SK-MEL-5 (cell line): ENCODE measurements at regions not wholly inside any gene's neighbourhood (a gene's known extent, or its start where the extent isn't known, plus 50 kb on each side); places are given as distances from the start of the nearest gene placed in this dataset.
A peak's percentile ranks its signal among the peaks of the same experiment; 100 is the strongest.
"Not testable (repeated sequence)": the region's sequence is repeated elsewhere in the genome, so short reads cannot be mapped to it uniquely, and the experiment has no call there.

Source experiments
- DNase-seq: peaks from one replicate; pipeline ENCODE4 v3.0.0-alpha.2; 2016; ENCODE audit warnings: low read depth, low spot score
- in situ Hi-C: cut with HindIII; loops from 2 replicates; pipeline ENCODE4 v1.10.0; 2016; ENCODE audit warnings: low sequenced_read_pairs, high pct_unique_total_duplicates, low pct_unique_long_range_greater_than_20kb

DNA sequence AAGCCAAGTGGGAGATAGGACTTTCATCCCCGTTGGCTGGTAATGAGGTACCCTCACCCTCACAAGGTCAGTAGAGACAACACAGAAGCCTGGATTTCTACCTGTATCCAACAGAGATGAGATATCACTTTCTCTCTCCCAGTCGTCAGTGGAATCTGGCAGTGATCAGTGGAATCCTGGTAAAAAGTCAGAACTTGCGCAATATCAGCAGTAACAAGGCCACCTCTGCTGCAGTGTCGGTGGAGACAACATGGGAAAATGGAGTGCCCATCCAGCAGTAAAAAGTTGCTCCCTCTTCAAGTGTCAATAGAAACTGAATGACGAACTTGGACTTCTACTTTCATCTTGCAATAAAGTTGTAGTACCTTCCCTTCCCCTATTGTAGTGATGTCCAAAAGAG lies 615.9 kb downstream of the ETS1 start:
- in situ Hi-C loops = no loop called here
- DNase-seq = no peak

DNA sequence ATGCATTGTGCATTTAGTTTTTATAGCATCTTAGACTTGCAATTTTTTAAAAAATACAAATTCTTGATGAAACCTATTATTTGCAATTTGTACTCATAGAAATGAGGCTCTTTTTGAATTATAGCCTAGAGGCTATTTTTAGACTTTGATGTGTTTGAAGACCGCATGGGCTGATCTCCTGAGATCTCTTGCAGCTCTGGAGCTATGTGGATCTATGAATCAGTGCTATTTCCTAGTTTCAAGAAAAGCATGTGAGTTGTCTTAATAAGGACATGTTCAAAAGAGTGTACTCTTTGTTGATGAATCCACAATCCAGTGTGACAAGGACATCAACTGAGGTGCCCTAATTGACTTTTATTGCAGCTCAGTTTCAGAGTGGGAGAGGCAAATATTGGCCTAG lies 620.5 kb downstream of the ETS1 start:
- in situ Hi-C loops = no loop called here
- no peak for DNase-seq

DNA sequence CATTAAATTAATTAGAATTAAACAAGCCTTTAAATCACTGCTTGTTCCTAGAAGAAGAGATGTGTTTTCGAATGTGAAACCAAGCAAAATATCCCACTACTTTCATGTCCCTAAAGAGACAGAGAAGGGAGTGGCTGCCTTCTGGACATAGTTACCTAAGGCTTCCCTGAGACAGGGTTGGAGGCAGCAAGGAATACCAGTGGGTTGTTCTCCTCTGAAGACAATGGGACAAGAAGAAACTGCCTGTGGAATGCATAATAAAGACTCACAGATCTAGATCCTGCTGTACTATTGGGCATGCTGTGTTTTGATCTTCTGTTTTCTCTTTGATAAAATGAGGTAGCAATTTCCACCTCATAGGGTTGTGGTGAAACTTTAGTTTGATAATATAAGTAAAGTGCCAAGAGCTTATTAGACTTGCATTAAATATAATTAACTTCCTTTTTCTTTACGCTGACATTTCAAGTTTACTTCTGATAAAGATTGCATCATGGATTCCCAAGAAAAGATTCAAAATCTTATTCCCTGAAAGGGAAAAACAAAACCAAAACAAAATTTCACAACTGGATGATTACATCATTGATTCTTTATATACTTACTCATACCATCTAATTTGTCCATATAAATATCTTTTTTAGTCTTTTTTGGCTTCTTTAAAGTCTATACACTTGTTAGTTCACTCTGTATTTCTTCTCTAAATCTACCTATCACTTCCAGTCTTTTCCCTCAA lies 621.3 kb downstream of the ETS1 start:
- in situ Hi-C loops = no loop called here
- no peak for DNase-seq

DNA sequence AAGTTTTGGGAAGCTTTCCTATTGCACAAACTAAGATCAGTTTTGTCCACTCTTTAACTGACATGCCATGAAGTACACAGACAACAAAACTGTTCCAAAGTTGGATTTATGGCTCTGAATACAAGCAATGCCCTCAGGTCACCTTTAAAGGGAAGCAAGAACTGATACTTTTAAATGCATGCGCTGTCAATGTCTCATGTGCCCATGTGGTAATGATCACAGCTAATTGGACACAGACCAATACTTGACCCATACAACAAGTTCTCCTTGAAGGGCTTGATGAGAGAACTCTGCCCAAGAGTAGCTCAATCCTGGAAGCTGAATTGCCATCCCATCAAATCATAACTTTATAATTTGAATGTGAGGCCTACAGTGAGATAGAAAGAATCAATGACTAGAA lies 624.9 kb downstream of the ETS1 start:
- DNase-seq = no peak

DNA sequence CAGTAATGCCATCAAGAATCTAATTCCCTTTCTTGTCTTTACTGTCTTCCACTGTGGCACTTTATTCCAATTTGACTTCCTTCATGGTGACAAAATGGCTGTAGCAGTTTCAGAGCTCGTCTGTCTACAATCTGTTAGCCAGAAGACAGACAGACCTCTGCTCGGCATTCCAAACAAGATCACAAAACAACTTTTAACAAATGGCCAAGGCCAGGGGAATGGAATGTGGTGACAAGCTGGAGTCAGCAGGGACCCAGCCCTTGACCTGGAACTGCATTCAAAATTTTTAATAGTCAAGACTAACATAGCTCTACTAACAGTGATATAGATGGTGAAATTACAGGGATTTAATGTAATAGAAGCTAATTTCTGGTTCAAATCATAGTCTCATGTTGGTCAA lies 637.2 kb downstream of the ETS1 start:
- DNase-seq = no peak
- in situ Hi-C loops = no loop called here

More for the DNA sequence above, 624.9 kb downstream of the ETS1 start:
- in situ Hi-C loops = no loop called here

DNA sequence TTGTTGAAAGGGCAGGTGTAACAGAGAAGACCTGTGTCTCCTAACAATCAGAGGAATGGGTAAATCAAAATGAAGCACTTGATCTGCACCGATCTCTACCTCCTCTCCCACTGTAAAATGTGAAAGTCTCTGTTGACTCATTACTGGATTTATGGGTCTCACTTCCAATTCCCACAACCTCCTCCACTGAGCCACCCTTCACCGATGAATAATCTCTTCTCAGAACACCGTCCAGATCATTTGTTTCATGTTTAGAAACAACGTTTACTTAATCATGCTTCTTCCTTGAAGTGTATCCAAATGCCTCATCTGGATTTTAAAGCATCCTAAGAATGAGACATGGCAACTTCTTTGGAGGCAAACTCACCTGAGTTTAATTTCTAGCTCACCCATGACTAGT lies 643.6 kb downstream of the ETS1 start:
- in situ Hi-C loops = no loop called here
- no peak for DNase-seq

DNA sequence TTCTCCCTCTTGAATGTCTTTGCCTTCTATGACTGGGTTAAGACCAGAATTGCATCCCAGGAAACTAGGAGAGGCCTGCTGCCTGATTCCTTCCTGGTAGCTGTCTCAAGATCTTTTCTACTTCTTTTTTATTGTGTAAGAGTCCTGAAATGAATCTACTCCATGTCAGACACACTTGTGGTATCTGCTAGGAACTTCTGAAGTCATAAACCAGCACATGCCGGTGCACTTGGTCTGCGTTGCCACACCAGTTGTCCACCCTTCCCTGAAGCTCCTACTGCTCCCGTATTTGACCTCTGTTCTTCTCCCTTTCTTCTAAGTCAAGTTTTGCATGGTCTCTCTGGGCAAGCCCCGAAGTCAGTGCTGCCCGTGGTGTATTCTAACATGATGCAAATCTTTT lies 644.2 kb downstream of the ETS1 start:
- in situ Hi-C loops = no loop called here
- no peak for DNase-seq

DNA sequence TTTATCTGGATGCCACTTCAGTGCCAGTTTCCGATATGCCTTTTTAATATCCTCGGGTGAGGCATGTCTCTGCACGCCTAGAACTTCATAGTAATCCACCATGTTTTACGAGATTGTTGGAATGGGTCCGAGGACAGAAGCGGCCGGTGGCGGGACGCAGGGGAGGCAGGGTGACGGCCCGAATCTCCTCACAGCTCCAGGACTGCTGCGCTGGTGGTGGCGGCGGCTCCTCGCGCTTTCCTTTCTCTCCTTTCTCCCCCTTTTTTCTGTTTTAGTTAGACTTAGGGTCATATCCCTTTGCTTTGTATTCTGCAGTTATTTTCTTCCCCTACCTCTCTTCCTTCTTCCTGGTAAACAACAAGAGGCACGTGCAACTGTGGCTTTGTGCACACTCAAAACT lies 645.8 kb downstream of the ETS1 start:
- DNase-seq, in situ Hi-C loops: not testable (repeated sequence)

DNA sequence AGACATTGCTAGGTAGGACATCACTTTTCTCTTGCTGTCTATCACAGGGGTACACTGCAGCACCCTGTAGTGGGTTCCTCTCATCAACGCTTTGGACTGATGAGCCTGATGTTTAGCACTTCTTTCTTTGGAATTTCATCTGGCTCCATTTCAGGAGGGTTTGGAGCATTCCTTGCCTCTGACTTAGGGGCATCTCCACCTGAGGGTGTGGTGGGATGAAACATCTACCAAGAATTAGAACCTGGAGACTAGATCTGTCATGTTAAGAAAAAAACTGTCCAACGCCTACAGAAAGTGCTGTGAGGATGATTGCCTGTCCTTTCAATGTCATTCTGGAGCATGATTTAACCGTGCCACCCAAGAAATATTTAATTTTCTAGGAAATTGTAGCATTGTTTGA lies 648.4 kb downstream of the ETS1 start:
- no peak for DNase-seq
- in situ Hi-C loops = no loop called here

DNA sequence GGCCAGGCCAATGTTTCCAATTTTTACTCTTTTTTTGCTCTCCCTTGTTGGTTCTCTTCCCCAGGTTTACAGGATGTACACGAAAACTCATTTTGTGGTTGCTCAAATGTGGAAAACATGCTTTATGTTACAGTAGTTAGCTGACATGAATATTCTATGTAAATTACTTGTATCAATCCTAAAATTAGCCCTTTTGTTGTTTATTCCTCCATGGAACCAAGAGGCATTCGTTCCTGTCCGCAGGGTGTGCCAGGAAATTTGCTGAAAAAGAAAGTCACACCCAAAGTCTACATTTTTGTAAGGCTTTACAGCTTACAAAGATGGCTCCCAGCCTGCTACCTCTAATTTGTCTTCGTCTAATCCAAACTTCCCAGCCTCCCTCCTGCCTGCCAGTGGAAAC lies 652.3 kb downstream of the ETS1 start:
- in situ Hi-C loops = no loop called here
- no peak for DNase-seq

DNA sequence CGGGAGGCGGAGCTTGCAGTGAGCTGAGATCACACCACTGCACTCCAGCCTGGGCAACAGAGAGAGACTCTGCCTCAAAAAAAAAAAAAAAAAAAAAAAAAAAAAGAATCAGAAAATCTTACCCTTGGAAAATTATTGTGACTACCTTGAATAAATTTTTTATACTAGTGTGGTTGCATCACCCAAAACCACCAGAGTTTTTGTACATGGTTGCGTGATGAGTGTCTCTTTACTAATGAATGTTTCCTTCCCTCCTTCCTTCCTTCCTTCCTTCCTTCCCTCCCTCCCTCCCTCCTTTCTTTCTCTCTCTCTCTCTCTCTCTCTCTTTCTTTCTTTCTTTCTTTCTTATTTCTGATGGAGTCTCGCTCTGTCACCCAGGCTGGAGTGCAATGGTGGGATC lies 653.4 kb downstream of the ETS1 start:
- in situ Hi-C loops, DNase-seq: not testable (repeated sequence)

DNA sequence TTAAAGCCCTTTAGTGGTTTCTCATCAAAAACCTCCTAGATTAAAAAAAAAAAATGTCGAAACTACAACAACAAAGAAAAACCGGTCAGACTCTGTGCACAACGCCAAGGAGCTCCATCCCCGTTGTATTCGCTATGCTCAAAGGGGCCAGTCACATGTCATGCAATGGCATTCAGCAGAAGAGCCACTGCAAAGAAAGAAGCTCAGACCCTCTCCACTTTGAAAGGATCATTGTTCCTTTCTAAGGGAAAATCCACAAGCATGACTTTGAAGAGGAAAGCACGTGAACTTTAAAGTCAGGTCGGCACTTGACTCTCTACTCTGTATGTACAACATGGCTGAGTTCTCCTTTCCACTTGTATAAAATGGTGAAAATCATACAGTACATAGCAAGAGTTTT lies 655.6 kb downstream of the ETS1 start:
- DNase-seq = peak; percentile 80
- in situ Hi-C loops = no loop called here

DNA sequence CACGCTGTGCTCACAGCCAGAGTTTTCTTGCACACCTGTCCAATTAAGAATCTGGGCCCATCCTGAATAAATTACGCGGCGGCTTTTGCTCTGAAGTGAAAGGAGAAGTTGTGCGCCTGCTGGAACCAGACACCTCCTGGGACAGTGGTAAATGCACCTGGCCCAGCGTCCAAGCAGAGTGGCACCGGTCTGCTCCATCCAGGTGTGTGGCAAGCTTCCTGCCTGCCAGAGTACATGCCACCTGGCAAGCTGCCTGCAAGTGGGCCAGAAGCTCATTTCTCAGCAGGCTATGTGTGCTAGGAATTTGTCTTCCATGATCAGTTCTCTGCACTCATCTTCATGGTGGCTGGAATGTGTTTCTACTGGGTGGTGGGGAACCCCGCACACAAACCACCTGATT lies 660.6 kb downstream of the ETS1 start:
- no peak for DNase-seq
- in situ Hi-C loops = no loop called here

DNA sequence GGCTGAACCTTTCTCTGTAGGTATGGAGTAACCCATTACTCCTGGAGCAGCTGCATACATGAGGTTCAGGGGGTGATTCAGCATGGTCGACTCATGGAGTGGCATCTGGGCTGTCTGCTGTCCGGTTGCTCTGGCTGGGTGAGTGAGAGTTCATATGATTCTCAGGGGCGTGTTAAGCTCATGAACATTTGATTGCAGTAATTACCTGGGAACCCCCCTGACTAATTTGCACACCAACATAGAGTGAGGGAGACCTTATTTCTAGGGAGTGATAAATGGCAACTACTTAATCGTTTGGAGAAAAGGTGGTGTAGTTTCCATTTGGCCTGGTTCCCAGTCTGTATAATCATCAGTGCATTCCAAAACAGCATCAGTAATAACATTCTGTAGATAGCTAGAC lies 661.9 kb downstream of the ETS1 start:
- DNase-seq = no peak
- in situ Hi-C loops = no loop called here

DNA sequence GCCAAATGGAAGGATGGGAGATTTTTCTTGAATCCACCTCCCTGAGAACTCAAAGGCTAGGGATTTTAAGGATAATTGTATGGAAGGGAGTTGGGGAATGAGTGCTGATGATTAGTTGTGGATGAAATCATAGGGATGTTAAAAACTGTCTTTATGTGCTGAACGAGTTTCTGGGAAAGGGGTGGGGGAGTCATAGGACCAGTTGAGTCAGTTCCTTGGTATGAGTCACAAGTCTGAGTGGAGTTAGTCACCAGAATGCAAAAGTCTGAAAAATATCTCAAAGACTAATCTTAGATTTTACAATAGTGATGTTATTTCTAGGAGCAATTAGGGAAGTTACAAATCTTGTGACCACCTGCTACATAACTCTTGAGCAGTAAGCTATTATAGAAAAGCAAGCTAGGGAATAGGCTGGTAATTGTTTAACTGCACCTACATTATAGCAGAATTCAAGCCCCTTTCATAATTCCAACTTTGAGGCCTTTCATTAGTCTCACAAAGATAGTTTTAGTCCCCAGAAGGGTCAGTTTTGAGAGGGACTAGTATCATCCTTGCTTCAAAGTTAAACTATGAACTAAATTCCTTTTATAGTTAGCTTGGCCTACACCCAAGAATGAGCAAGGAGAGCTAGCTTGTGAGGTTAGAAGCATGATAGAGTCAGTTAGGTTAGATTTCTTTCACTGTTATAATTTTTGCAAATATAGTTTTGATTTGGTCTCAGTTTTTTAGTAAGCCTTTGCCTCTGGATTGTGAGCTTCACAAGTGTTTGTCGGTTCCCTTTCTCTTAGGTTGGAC lies 668.0 kb downstream of the ETS1 start:
- DNase-seq = peak; percentile 23
- in situ Hi-C loops = no loop called here

DNA sequence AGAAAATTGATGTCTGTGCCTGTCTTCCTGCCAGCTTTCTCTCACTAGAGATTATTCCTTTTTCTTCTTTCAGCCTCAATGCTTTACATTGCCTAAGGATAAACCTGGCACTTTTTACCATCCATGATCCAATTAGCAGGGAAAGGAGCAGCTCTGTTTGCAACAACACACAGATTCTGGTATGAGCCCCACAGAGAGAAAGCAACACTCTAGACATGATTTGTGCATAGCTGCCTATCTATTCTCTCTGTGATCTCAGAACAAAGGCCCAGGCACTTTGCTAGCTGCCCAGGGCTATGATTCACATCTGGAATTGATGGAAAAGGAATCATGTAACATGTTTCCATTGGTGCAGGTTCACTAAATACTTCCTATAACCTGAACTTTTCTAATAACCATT lies 685.0 kb downstream of the ETS1 start:
- DNase-seq = no peak
- in situ Hi-C loops = no loop called here

DNA sequence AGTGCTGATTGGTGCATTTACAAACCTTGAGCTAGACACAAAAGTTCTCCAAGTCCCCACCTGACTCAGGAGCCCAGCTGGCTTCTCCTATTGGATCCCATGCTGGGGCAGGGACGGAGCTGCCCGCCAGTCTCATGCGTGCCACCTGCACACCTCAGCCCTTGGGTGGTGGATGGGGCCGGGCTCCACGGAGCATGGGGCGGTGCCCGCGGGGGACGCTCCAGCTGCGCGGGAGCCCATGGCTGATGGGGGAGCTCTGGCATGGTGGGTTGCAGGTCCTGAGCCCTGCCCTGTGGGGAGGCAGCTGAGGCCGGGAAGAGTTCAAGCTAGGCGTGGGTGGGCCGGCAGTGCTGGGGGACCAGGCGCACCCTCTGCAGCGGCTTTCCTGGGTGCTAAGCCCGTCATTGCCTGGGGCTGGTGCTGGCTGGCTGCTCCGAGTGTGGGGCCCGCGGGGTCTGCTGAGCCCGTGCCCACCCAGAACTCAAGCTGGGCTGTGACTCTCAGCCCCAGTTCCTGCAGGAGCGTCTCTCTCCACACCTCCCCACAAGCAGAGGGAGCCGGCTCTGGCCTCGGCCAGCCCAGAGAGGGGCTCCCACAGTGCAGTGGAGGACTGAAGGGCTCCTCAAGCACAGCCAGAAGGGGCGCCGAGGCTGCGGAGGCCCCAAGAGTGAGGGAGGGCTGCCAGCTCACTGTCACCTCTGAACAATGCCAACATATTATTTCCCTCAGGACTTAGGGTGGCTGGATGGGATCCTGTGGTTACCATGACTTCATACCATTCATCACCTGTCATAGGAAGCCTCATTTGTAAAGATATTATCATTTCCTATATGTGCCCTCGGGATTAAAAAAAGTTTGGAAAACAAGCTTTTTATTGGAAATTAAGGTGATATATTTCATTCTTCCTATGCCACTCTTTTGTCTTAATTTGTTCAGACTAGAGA lies 688.7 kb downstream of the ETS1 start:
- in situ Hi-C loops = no loop called here
- DNase-seq = no peak

DNA sequence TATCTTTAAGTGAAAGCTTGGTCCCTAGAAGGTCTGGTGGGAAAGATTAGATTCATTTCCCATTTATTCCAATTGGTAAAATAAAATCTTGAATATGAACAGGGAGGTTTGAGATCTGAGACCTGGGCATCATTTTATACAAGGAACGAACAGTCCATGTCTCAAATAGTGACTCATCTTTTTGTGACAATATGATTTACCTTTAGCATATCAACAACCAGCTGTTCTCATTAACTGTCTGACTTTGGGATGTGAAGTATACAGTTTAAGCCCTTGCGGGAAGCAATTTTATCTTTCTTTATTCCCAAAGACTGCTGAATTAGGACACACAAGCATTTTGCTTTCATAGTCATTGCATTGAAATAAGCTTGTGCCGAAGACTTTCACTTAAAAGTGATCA lies 691.6 kb downstream of the ETS1 start:
- in situ Hi-C loops = no loop called here
- DNase-seq = no peak
